Lung (tissue), 11 donors: ENCODE measurements at regions not wholly inside any gene's neighbourhood (a gene's known extent, or its start where the extent isn't known, plus 50 kb on each side); places are given as distances from the start of the nearest gene placed in this dataset.
A peak's percentile ranks its signal among the peaks of the same experiment; 100 is the strongest.

ENCODE experiments used
- ATAC-seq: fragments of 200-7000 bp; cut with Tn5 transposase; one replicate; pipeline ENCODE4 v1.9.1; 2020; ENCODE audit warnings: moderate number of reproducible peaks; ENCODE audit not compliant: insufficient read depth, low FRiP score
- DNase-seq, 3 donors: peaks; one replicate each; pipeline ENCODE4 v3.0.0-alpha.2; 2013 to 2017
- H3K27ac ChIP-seq, 2 donors: one replicate each; pipeline ENCODE4 v1.5.1; 2013; ENCODE audit warnings: mild to moderate bottlenecking in 2 of 2, moderate library complexity in 2 of 2, control low read depth in 1 of 2, inconsistent platforms in 1 of 2, low read depth in 1 of 2, low read length in 1 of 2
- H3K27me3 ChIP-seq, 3 donors: one replicate each; pipeline ENCODE4 v1.5.1; 2013; ENCODE audit warnings: low read length in 2 of 3; ENCODE audit not compliant: control insufficient read depth in 3 of 3, insufficient read depth in 3 of 3
- H3K36me3 ChIP-seq, 4 donors: one replicate each; pipeline ENCODE4 v1.5.1; 2013; ENCODE audit warnings: low read length in 4 of 4, mild to moderate bottlenecking in 1 of 4, moderate library complexity in 1 of 4; ENCODE audit not compliant: control insufficient read depth in 4 of 4, insufficient read depth in 4 of 4
- H3K4me1 ChIP-seq, 5 donors: one replicate each; pipeline ENCODE4 v1.5.1; 2013; ENCODE audit warnings: low read length in 5 of 5, mild to moderate bottlenecking in 2 of 5, moderate library complexity in 1 of 5; ENCODE audit not compliant: control insufficient read depth in 5 of 5, insufficient read depth in 5 of 5
- H3K4me3 ChIP-seq: one replicate; pipeline ENCODE4 v1.5.1; 2013; ENCODE audit warnings: mild to moderate bottlenecking, control low read depth, moderate library complexity
- H3K9ac ChIP-seq, 2 donors: one replicate each; pipeline ENCODE4 v1.5.1; 2013; ENCODE audit warnings: low read length in 2 of 2, control low read depth in 1 of 2; ENCODE audit not compliant: insufficient read depth in 1 of 2
- H3K9me3 ChIP-seq, 4 donors: one replicate each; pipeline ENCODE4 v1.5.1; 2013; ENCODE audit warnings: low read length in 3 of 4, mild to moderate bottlenecking in 1 of 4, moderate library complexity in 1 of 4; ENCODE audit not compliant: control insufficient read depth in 4 of 4, insufficient read depth in 3 of 4
- CTCF ChIP-seq: IDR thresholded peaks from 2 replicates; pipeline ENCODE4 v1.5.1; 2012; ENCODE audit warnings: mild to moderate bottlenecking; ENCODE audit errors: control extremely low read depth, extremely low read depth
- WGBS, 2 donors: extraction: QIAGEN DNeasy Blood & Tissue Kit; methylation state at CpG; one replicate each; pipeline ENCODE4 v1.1.7; 2013; 5-methylcytosine and 5-hydroxymethylcytosine counted together
- donor health status: control.
- donor health status: control.
- donor health status: Bipolar disorder and iron deficiency.
- donor health status: healthy.
- donor health status: DM: yes; HTN: yes; CAD: no.

- ATAC-seq (no peak), DNase-seq (no peak)
- H3K4me1 ChIP-seq: peaks cover 0 to 31% (median 0%) of the 10 kb centered on the region in 5 donors
- no peak for TF ChIP-seq CTCF
- WGBS, 2 donors: 85 to 88% methylated on average over 1 of the region's 1 CpG
- no peaks in the 10 kb centered on the region for H3K27me3 ChIP-seq
- H3K4me3 ChIP-seq: no peak overlapping the region
- H3K27ac ChIP-seq: no peak overlapping the region
- peaks cover 0 to 3% (median 0%) of the 10 kb centered on the region in 4 donors for H3K9me3 ChIP-seq
- H3K9ac ChIP-seq: no peak overlapping the region
- no peaks in the 10 kb centered on the region for H3K36me3 ChIP-seq
These were observed 98.3 kb downstream of the DUSP10 start for GRCh38 chr1:221643404-221644144.

GRCh38 chr1:221644145-221644448 lies 97.8 kb downstream of the DUSP10 start:
- Histone ChIP-seq H3K9ac (no peak overlapping the region), H3K4me3 (no peak overlapping the region), H3K27me3 (no peaks in the 10 kb centered on the region), H3K4me1 (peaks cover 0 to 31% (median 0%) of the 10 kb centered on the region in 5 donors), H3K36me3 (no peaks in the 10 kb centered on the region), H3K9me3 (peaks cover 0 to 3% (median 0%) of the 10 kb centered on the region in 4 donors), H3K27ac (no peak overlapping the region)
- ATAC-seq (no peak), DNase-seq (peak in 1 of 3 donors; percentile 34)
- WGBS, 2 donors: 82 to 97% methylated on average over 3 of the region's 3 CpGs
- TF ChIP-seq CTCF: no peak

GRCh38 chr1:221644663-221645258 lies 97.1 kb downstream of the DUSP10 start:
- ATAC-seq: no peak
- TF ChIP-seq CTCF: no peak
- Histone ChIP-seq H3K27ac (no peak overlapping the region), H3K4me1 (peaks cover 0 to 31% (median 0%) of the 10 kb centered on the region in 5 donors), H3K27me3 (no peaks in the 10 kb centered on the region), H3K9me3 (peaks cover 0 to 3% (median 0%) of the 10 kb centered on the region in 4 donors), H3K4me3 (no peak overlapping the region), H3K9ac (no peak overlapping the region), H3K36me3 (no peaks in the 10 kb centered on the region)
- DNase-seq: peak in 2 of 3 donors; percentile 30 to 66
- 74 to 77% methylated on average over 2 of the region's 2 CpGs for WGBS, 2 donors
